ENCODE measurements at regions not wholly inside any gene's neighbourhood (a gene's known extent, or its start where the extent isn't known, plus 50 kb on each side); places are given as distances from the start of the nearest gene placed in this dataset.
"Not testable (repeated sequence)": the region's sequence is repeated elsewhere in the genome, so short reads cannot be mapped to it uniquely, and the experiment has no call there.

DNA sequence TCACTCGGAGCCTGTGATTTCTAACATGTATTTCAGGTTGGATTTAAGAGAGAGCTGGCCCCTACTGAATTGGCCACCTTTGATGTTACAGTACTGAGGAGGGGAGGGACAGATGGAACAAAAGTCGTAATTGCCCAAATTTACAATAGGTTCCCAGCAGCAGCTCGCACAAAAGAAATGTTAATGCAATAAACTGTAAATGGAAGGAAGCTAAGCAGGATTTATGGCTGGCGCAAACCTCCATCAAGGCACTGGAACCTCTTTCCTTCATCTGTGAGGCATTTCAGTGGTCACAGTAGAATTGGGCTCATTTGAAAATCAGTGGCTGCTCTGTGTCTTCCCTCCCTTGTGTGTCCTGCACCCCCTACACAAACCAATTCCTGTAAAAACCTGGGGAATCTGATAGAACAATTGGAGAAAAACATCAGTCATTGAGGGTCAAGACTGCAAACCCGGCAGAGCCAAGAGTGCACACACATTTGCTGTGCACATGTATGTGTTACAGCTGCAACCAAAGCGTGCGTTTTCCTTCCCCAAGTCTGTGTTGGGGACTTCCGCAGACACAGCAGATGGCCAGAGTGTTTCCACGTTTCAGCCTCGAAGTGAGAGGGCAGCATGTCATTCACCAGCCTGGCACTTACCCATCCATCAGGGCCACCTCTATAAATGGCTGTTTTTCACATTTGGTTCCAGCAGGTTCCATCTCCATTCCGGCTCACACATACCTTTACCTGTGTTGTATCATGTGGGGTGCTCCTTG is 192.8 kb downstream of the TM9SF2 start:
- DNase-seq = no peak

DNA sequence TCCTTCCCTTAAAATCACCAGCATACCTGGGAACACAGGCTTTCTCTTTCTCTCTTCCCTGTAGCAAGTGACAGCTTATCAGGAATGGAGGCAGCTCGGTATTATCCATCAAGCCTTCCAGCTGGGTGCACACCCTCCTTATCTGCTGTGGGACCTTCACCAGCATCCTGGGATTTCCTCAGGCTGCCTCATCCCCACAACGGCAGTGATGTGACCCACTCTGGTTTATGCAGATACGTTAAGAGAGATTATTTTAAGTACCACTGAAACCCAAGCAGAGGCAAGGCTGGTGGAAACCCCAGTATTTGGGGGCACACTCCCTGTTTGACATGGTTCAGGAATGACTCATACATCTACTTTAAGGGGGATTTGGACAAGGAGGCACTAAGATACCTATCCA is 192.1 kb downstream of the TM9SF2 start:
- no peak for DNase-seq

DNA sequence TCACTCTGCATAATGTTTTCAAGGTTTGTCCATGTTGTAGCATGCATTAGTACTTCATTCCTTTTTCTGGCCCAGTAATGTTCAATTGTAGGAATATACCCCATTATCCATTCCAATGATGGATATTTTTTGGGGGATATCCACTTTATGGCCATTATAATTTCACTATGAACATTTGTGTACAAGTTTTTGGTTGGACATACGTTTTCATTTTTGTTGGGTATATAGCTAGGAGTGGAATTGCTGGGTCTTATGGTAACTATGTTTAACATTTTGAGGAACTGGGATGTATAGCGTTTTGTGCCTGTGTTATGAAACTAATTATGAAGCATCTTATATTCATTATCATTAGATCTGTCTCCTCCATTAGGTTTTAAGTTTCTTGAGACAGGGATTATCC is 191.6 kb downstream of the TM9SF2 start:
- DNase-seq = no peak

DNA sequence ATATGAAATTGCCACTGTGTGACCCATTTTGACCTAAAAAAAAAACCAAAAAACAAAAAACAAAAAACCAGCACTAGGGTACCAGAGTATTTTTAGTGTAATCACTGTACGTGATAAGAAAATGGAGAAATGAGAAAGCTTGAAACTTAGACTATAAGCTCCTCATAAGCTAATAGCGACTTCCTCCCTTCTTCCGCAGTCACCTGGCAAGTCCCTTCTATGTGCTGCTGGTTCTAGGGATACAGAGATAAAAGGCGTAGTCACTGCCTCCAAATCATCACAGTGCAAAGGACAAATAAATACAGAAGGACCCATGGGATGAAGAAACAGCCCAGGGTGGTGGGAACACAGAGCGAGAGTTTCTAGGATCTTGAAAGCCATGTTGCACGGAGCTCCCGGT is 190.3 kb downstream of the TM9SF2 start:
- no peak for DNase-seq

DNA sequence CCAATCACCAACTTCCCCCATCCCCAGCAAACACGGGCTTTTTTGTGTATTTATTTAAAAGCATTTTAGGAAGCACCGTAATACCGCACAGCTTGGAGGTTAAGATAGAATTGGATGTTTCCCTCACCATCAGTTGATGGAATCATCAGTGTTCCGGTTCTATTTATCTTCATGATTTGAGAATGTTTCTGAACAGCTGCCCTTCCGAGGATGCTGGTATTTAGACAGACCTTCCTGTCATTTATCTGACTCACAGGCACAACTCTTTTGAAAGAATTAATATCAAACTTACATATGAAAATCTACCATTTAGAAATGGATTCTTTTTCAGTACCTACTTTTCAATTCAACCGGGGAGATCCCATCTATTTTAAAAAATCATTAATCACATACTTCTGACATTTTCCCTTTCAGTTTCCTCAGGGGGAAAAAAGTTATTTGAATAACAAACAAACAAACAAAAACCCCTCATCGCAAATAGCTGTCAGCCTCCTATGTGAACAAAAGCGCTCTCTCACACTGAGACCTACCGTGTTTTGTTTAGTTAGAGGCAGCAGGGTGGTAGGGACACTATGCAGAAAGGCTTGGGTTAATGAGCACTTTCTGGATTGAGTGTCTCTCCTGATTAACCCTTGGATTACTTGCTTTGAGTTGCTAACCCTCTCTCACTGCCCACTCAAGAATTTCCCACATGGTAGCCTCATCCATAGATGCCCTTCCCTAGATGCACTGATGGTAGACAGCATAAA is 189.3 kb downstream of the TM9SF2 start:
- DNase-seq = no peak

DNA sequence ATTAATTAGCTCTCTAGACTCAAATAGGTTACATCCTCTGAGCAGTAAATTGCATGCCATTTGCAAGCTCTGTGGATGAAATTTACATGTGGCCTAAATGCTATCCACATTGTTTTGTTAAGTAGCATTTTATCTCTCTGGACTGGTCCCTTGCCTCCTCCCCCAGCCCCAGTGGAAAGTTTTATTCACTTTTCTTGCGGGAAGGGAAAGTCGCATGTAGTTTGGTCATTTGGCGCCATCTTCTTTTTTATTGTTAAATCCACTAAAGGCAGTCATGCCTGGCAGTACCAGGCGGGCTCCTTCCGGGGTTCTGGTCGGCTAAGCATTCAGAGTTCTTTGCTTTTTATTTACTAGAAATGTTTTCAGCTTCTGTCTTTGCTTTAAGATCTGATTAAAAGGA is 188.7 kb downstream of the TM9SF2 start:
- DNase-seq = no peak

DNA sequence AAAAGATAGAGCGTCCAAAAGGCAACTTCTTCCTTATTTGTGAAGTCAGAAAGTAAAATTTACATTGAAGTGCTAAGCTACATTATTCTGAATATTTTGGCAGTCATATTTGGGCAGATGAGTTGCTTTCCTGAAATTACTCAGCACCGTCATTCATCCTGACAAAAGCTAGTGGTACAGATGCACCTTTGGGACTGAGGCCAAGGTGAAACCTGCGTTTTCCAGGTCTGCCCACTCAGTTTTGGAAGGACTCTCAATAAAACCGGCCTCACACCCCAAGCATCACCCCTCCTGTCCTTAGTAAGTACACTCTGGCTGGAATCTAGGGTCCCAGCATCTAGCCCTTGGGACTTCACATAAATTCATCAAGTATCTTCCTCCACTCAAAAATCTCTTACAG is 187.5 kb downstream of the TM9SF2 start:
- DNase-seq = no peak

DNA sequence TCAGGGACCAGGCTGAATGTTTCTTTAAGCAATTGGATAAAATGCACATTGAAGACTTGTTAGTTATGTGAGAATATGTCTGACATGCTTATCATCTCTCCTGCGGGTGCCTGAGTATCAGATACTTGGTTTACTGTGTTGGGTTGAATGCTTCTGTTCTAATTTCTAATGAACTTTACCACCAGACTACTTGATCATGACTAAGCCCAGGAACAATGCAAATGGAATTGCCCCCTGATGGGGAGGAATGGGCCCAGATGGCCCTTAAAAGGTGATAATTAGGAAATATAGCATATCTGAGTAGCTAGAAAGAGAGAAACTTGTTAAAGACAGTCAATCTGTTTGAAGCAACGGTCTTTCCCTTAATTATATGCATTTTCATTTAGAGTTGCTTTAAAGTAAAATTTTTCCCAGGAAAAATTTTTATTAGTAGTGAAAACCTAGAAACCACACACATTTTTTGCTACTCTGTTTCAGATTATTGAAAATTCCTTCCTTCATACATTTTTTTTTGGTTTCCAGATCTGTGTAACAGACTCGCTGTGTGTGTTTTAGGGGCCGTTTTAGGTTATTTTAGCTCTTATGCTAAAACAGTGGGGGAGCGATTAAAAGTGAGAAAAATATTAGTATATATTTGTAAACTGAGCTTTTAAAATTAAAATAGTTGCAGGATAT is 186.6 kb downstream of the TM9SF2 start:
- no peak for DNase-seq

DNA sequence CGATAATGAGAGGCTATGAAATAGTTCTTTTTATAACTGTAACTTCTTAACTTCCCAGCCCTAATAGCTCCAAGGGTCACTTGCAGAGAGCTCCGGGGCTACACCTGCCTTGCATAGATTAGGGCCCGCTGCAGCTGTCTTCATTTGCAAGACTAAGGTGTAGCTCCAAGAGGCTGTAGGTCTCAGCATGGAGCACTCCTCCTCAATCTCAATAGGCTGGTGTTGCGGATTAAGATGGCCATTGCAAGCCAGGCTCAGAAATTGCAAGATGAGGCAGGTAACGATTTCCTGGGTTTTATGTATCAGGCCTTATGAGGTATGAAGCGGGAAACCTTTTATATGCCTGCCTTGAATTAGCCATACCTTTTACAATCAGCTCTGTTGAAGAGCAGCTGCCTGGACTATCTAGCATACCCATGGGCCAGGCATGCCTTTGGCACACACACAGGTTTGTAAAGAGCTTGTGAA is 185.7 kb downstream of the TM9SF2 start:
- DNase-seq = no peak

DNA sequence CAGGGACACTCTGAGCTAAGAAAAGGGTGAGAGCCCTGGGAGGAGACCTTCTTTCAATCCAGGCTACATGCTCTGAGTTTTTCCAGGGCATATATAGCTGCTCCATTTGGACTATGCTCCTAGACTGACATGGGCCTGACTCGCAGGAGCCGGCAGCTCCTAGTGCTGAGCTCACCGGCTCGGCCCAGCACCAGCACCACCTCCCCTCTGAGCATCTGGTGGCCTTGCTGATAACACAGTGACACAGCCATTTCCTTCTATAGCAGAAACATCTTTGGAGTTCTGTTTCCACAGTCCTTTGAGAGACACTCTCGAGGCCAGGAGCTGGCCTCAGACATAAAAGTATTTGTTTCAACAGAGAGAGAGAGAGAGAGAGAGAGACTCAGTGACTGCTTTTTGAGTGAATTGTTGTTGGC is 184.9 kb downstream of the TM9SF2 start:
- DNase-seq = no peak

DNA sequence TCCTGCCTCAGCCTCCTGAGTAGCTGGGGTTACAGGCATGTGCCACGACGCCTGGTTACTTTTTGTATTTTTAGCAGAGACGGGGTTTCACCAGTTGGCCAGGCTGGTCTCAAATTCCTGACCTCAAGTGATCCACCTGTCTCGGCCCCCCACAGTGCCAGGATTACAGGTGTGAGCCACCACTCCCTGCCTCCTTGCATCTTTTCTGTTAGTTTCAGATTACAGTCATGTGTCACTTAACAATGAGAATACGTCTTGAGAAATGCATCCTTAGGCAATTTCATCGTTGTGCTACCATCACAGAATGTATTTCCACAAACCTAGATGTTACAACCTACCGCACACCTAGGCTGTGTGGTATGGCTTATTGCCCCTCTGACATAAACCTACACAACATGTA is 180.4 kb downstream of the TM9SF2 start:
- DNase-seq = no peak

DNA sequence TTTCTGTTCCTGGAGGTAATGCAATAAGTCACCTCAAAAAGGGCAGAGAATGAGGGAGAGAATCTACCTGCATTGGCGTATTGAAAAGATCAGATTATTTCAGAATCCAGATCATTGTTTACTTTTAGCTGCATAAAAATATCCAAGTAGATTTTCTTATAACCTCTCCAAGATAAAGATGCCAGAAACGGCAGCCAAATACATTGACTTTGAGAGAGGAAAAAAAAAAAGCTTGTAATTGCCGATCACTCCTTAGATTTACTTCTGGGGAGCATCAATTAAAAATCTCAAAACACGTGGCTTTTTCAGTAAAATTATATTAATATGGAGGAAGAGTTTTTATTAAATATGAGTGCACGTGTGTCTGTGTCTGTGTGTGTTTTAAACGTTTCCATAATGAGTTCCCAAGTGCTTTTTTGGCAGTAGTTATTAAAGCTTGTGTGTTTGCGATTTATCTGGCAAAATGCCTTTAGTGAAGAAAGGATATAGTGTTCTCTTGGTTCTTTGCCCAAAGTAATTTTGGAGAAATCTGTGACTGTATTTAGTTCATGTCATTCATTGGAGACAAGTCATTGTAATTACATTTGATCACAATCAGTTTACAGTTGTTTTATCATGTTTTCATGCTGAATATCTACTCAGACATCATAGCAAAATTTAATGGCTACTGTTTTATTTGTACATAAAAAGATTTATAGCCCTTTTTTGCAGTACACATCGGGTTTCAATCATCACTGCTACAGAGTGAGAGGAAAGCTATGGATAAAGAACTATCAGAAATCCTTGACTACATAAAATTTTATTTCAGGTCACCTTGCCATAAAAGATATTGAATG is 176.1 kb downstream of the TM9SF2 start:
- DNase-seq = no peak

DNA sequence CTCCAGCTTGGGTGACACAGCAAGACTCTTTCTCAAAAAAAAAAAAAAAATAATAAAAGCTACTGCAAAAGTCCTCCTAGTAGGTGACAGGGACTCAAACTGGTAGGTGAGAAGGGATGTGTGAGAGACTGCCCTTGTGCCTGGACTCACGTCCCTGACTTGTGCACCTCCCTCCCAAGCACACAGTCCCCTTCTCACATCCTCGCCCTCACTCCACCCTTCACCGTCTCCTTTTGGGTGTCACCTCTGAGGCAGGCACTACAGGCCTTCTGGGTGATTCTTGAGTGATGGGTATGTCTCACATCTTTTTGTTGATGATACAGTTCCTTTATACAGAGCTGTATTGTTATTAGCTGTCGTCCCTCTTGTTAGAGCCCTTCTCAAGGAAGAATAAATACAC is 170.5 kb downstream of the TM9SF2 start:
- no peak for DNase-seq

DNA sequence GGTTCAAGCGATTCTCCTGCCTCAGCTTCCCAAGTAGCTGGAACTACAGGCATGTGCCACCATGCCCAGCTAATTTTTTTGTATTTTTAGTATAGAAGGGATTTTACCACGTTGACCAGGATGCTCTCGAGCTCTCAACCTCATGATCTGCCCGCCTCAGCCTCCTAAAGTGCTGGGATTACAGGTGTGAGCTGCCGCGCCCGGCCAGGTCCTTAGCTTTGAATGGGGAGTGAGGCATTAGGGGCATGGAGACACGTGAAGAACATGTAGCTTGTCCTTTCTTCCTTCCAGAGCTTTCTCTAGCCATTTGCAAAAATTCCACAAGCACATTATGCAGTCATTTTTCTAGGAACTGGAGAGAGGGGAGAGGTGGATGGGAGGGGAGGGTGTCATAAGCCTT is 167.8 kb downstream of the TM9SF2 start:
- not testable (repeated sequence) for DNase-seq

DNA sequence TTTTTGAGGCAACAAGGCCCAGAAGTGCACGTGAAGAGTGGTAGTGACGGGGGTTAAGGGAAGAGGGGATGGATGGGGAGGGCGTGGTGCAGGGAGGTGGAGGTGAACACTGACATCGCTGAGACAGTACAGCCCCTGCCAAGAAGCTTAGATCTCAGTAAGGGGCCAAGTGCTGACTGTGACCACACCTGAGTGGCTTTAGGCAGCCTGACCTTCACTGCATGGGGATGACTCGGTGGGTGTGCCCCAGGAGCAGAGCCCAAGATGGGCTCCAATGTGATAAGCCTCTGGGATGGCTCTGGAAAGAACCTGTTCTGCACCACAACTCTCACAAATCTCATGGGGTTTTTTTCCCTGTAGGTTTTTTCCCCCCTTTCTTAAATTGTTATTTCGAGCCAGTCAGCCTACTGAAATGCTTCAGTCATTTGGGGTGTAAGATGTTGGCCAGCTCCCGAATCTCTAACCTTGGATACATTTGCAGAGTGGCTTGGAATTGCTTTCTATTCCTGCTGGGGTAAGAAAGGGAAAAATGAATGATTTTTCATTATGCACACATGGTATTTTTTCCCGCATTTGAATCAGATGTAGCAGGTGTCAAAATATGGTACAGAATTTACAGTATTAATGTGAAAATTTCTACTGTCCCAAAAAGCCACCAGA is 165.0 kb downstream of the TM9SF2 start:
- no peak for DNase-seq

DNA sequence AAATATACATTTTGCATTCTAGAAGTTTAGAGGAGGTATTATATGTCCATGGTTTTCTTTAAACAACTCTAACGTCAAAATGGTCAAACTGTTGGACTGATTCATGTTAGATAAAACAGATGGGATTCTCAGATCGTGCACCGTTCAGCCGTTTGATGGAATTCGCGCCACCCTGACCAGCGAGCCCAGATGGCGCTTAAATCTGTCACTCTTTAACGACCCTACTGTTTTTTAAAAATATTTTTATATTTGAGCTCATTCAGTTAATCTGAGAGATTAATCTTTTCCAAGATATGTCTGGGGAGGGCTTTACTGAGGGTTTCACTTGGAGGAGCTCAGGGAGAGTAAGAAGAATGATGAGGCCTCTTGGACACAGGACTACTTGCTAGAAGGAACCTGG is 164.4 kb downstream of the TM9SF2 start:
- no peak for DNase-seq

DNA sequence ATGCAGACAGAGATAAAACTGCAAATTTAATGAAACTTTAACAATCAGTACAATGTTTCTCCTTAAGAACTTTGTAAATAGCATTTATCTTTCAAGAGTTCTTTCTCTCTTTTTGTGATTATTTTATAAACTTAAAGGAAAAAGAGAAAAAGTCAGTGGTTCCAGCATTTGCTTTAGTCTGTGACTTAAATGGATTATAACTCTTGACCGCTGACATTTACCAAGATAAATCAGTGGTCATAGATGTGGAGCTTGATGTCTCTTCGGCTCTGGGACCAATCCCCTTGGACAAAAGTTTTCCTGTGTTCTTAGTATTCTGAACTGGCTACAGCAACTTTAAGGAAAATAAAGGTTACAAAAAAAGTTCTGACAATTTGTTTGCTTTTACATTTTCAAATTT is 162.6 kb downstream of the TM9SF2 start:
- DNase-seq = no peak

DNA sequence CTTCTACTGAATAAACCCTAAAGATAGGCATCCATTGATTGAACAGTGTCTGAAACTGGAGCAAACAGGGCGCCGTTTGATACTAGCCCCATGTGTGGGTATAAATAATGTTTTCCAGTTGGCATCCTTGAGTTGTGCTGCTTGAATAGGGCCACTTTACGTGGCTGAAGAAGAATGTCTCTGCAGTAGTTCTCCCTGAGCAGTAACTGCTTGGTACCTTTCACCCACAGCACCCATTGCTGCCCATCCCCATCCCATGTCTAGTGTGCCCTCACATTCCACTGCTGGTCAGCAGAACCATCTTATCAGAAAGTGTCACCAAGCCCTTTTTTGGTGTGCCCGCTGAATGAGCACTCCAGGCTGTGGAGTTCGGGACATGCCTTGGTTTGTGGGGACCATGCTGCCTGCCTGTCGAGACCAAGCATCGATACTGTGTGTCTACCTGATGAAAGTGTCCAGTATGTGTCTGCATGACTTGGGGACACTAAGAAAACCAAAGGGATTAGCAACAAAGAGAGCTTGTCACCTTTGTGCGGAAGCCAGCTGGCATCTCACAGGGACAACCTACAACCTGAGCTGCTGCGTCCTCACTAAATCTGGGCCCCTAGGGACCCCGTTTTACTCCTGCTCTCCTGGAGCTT is 162.0 kb downstream of the TM9SF2 start:
- no peak for DNase-seq

DNA sequence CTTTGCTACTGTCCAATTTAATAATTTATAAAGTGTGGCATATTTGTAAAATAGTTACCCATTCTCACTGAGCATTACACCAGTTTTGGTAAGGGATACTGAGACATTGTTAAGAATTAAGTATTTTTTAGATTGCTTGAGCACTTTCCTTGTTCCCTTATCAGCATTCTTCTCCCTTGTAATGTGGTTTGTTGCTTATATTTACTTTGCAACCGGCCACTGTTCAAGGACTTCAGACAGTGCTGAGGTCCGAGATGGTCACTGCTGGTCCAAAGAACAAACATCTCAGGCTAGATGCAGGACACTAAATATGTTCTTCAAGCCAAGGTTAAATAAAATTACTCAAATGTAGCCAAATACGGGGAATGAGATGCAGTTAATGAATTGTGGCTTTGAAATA is 161.4 kb downstream of the TM9SF2 start:
- DNase-seq = no peak

DNA sequence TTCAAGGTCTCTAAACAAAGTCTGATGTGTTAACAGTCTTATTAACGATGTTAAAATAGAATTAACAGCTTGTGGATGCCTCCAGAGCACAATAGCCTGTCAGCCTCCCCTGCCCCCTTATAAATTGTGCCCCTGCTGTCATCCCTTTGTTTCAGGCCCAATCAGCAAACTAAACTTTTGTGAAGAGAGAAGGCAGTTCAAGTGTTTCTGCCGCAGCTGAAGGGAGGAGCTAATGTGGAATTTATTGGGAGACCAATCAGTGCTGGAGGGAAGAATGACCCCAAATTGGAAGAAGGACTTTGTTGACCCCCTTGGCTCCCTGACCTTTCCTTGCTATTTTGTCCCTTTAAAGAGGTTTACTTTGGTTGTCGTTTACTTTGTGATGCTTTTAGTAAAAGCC is 160.5 kb downstream of the TM9SF2 start:
- peak; percentile 15 for DNase-seq

DNA sequence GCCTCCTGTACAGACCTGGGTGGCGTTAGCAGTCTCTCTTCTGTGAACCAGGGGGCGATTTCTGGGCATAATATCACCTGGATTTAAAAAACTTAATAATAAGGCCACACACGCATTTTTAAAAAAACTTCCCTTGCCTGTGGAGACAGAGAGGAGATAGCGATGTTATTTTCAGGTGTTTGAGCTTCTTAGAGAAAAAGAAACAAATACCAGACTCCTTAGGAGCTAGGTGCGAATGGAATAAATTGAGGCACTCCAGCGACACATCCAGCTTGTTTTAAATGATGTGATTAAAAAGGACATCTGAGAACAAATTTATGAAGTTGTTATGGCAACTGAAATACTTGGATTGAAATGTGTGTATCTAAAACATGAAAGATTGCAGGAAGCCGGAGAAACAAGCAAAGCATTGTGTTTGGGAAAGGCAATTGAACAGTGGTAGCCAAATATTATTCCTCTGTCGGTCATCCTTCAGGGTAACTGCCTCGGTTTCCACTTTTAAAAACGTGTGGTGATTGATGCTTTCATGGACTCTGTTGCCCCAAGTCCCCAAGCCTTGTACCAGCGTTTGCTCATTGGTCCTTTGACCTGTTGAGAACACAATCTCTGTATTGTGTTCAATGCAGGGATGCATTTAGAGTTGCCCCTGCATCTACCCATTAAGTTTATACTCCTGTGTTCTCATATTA is 158.7 kb downstream of the TM9SF2 start:
- DNase-seq = peak; percentile 39
